HG03442 (cell line): ENCODE measurements at regions not wholly inside any gene's neighbourhood (a gene's known extent, or its start where the extent isn't known, plus 50 kb on each side); places are given as distances from the start of the nearest gene placed in this dataset.

Source experiments
- ATAC-seq: cut with Tn5 transposase; IDR thresholded peaks from one replicate; pipeline ENCODE4 v1.9.1; 2021; ENCODE audit warnings: mild to moderate bottlenecking, moderate library complexity; ENCODE audit not compliant: unreplicated experiment

GRCh38 chr19:31402529-31403316, 53.5 kb upstream of the TSHZ3 start:
- ATAC-seq = no peak

GRCh38 chr19:31406106-31406505, 56.9 kb upstream of the TSHZ3 start:
- ATAC-seq = no peak

GRCh38 chr19:31408460-31409124, 59.4 kb upstream of the TSHZ3 start:
- ATAC-seq = no peak

- ATAC-seq = no peak
Observed at GRCh38 chr19:31413353-31413752, 64.1 kb upstream of the TSHZ3 start.

- ATAC-seq = no peak
Observed at GRCh38 chr19:31415322-31415721, 66.1 kb upstream of the TSHZ3 start.

- no peak for ATAC-seq
Observed at GRCh38 chr19:31416548-31416947, 67.3 kb upstream of the TSHZ3 start.

GRCh38 chr19:31418055-31418454, 68.8 kb upstream of the TSHZ3 start:
- no peak for ATAC-seq

- no peak for ATAC-seq
Observed at GRCh38 chr19:31418692-31419430, 69.6 kb upstream of the TSHZ3 start.

- ATAC-seq = no peak
Observed at GRCh38 chr19:31419871-31420445, 70.7 kb upstream of the TSHZ3 start.

- no peak for ATAC-seq
Observed at GRCh38 chr19:31421082-31421481, 71.8 kb upstream of the TSHZ3 start.

GRCh38 chr19:31421856-31422255, 72.6 kb upstream of the TSHZ3 start:
- ATAC-seq = no peak

- no peak for ATAC-seq
Observed at GRCh38 chr19:31423896-31424295, 74.7 kb upstream of the TSHZ3 start.

- ATAC-seq = no peak
Observed at GRCh38 chr19:31424861-31425620, 75.8 kb upstream of the TSHZ3 start.

GRCh38 chr19:31427857-31428256, 78.6 kb upstream of the TSHZ3 start:
- ATAC-seq = no peak

- no peak for ATAC-seq
Observed at GRCh38 chr19:31430381-31430780, 81.1 kb upstream of the TSHZ3 start.

- no peak for ATAC-seq
Observed at GRCh38 chr19:31432201-31432810, 83.1 kb upstream of the TSHZ3 start.

- ATAC-seq = no peak
Observed at GRCh38 chr19:31436121-31436776, 87.0 kb upstream of the TSHZ3 start.

- no peak for ATAC-seq
Observed at GRCh38 chr19:31438401-31439269, 89.4 kb upstream of the TSHZ3 start.

GRCh38 chr19:31439270-31439573, 90.0 kb upstream of the TSHZ3 start:
- ATAC-seq = no peak
